GM21526 (cell line): ENCODE measurements at regions not wholly inside any gene's neighbourhood (a gene's known extent, or its start where the extent isn't known, plus 50 kb on each side); places are given as distances from the start of the nearest gene placed in this dataset.

Experiments used
- ATAC-seq: cut with Tn5 transposase; IDR thresholded peaks from one replicate; pipeline ENCODE4 v1.9.1; 2021; ENCODE audit warnings: moderate library complexity; ENCODE audit not compliant: unreplicated experiment, low FRiP score

GRCh38 chr1:190540366-190540765, 62.7 kb upstream of the BRINP3 start:
- no peak for ATAC-seq

- no peak for ATAC-seq
Observed at GRCh38 chr1:190551638-190552037, 74.0 kb upstream of the BRINP3 start.

GRCh38 chr1:190560161-190560681, 82.6 kb upstream of the BRINP3 start:
- ATAC-seq: no peak

- ATAC-seq: no peak
Observed at GRCh38 chr1:190563230-190563629, 85.6 kb upstream of the BRINP3 start.

GRCh38 chr1:190564117-190564516, 86.5 kb upstream of the BRINP3 start:
- no peak for ATAC-seq

- ATAC-seq: no peak
Observed at GRCh38 chr1:190578017-190578416, 100.4 kb upstream of the BRINP3 start.

- no peak for ATAC-seq
Observed at GRCh38 chr1:190578526-190578925, 100.9 kb upstream of the BRINP3 start.

- ATAC-seq: no peak
Observed at GRCh38 chr1:190579552-190580193, 102.0 kb upstream of the BRINP3 start.

GRCh38 chr1:190583862-190584261, 106.2 kb upstream of the BRINP3 start:
- ATAC-seq: no peak

- ATAC-seq: no peak
Observed at GRCh38 chr1:190588424-190588823, 110.8 kb upstream of the BRINP3 start.

GRCh38 chr1:190595438-190595837, 117.8 kb upstream of the BRINP3 start:
- ATAC-seq: no peak

GRCh38 chr1:190597294-190597693, 119.6 kb upstream of the BRINP3 start:
- no peak for ATAC-seq

- no peak for ATAC-seq
Observed at GRCh38 chr1:190599670-190600069, 122.0 kb upstream of the BRINP3 start.

- no peak for ATAC-seq
Observed at GRCh38 chr1:190602325-190602724, 124.7 kb upstream of the BRINP3 start.

- ATAC-seq: no peak
Observed at GRCh38 chr1:190608282-190608681, 130.6 kb upstream of the BRINP3 start.

- ATAC-seq: no peak
Observed at GRCh38 chr1:190615818-190616217, 138.2 kb upstream of the BRINP3 start.

- no peak for ATAC-seq
Observed at GRCh38 chr1:190616235-190616634, 138.6 kb upstream of the BRINP3 start.

GRCh38 chr1:190619724-190620123, 142.1 kb upstream of the BRINP3 start:
- no peak for ATAC-seq

GRCh38 chr1:190633488-190633887, 155.8 kb upstream of the BRINP3 start:
- no peak for ATAC-seq

- no peak for ATAC-seq
Observed at GRCh38 chr1:190634134-190634533, 156.5 kb upstream of the BRINP3 start.

- ATAC-seq: no peak
Observed at GRCh38 chr1:190649553-190649952, 171.9 kb upstream of the BRINP3 start.

- ATAC-seq: no peak
Observed at GRCh38 chr1:190658907-190659306, 181.2 kb upstream of the BRINP3 start.

- ATAC-seq: no peak
Observed at GRCh38 chr1:190663962-190664361, 186.3 kb upstream of the BRINP3 start.
